ENCODE measurements at regions not wholly inside any gene's neighbourhood (a gene's known extent, or its start where the extent isn't known, plus 50 kb on each side); places are given as distances from the start of the nearest gene placed in this dataset.

GRCh38 chr22:49473286-49473685 lies 354.4 kb downstream of the BRD1 start:
- TF ChIP-seq CTCF (IDR thresholded peaks at IDR 0.05) = no peak
- TF ChIP-seq POLR2A (IDR thresholded peaks at IDR 0.05) = no peak

Data from esophagus squamous epithelium (tissue), 4 donors.